SK-N-SH treated with all-trans-retinoic acid at 6 μM for 48 hours (cell line): ENCODE measurements at regions not wholly inside any gene's neighbourhood (a gene's known extent, or its start where the extent isn't known, plus 50 kb on each side); places are given as distances from the start of the nearest gene placed in this dataset.

Experiments used
- ATAC-seq: fragments of 200-7000 bp; cut with Tn5 transposase; 3 replicates; pipeline ENCODE4 v1.9.1; 2020; ENCODE audit warnings: mild to moderate bottlenecking, moderate library complexity
- ARNTL ChIP-seq: fragments of 450-650 bp; formaldehyde crosslinking; IDR thresholded peaks from 2 replicates; pipeline ENCODE4 v1.5.0; 2020; ENCODE audit warnings: low read depth, mild to moderate bottlenecking, moderate library complexity, borderline replicate concordance
- BACH2 ChIP-seq: fragments of 250-450 bp; sonication (Bioruptor Pico); IDR thresholded peaks from 2 replicates; pipeline ENCODE4 v1.9.0; 2021; ENCODE audit warnings: mild to moderate bottlenecking, borderline replicate concordance
- CREB5 ChIP-seq: fragments of 250-450 bp; sonication (Bioruptor Pico); IDR thresholded peaks from 2 replicates; pipeline ENCODE4 v1.5.1; 2020; ENCODE audit warnings: low read depth, mild to moderate bottlenecking, moderate library complexity
- CSDC2 ChIP-seq: fragments of 250-450 bp; sonication (Bioruptor Pico); IDR thresholded peaks from 2 replicates; pipeline ENCODE4 v1.5.0; 2020; ENCODE audit warnings: mild to moderate bottlenecking, moderate library complexity
- ESRRG ChIP-seq: fragments of 250-450 bp; sonication (Bioruptor Pico); IDR thresholded peaks from 2 replicates; pipeline ENCODE4 v1.6.1; 2021; ENCODE audit warnings: mild to moderate bottlenecking
- GLIS3 ChIP-seq: fragments of 250-450 bp; sonication (Bioruptor Pico); IDR thresholded peaks from 2 replicates; pipeline ENCODE4 v1.5.0; 2020; ENCODE audit warnings: mild to moderate bottlenecking, moderate library complexity
- OSR1 ChIP-seq: fragments of 250-450 bp; sonication (Bioruptor Pico); IDR thresholded peaks from 2 replicates; pipeline ENCODE4 v1.8.0; 2022; ENCODE audit warnings: moderate library complexity, mild to moderate bottlenecking, inconsistent platforms
- PATZ1 ChIP-seq: fragments of 250-450 bp; sonication (Bioruptor Pico); IDR thresholded peaks from 2 replicates; pipeline ENCODE4 v1.8.0; 2020; ENCODE audit warnings: mild to moderate bottlenecking, moderate library complexity, borderline replicate concordance
- PPARA ChIP-seq: fragments of 250-450 bp; sonication (Bioruptor Pico); IDR thresholded peaks from 2 replicates; pipeline ENCODE4 v1.5.0; 2020; ENCODE audit warnings: mild to moderate bottlenecking, borderline replicate concordance
- RARB ChIP-seq: fragments of 250-450 bp; sonication (Bioruptor Pico); IDR thresholded peaks from 2 replicates; pipeline ENCODE4 v1.8.0; 2021; ENCODE audit warnings: mild to moderate bottlenecking, moderate library complexity
- SNAI2 ChIP-seq: fragments of 250-450 bp; sonication (Bioruptor Pico); IDR thresholded peaks from 2 replicates; pipeline ENCODE4 v1.5.0; 2020; ENCODE audit warnings: mild to moderate bottlenecking, moderate library complexity
- TCF4 ChIP-seq: fragments of 250-450 bp; sonication (Bioruptor Pico); IDR thresholded peaks from 2 replicates; pipeline ENCODE4 v1.8.0; 2021; ENCODE audit warnings: mild to moderate bottlenecking, moderate library complexity, borderline replicate concordance
- TOX ChIP-seq: fragments of 250-450 bp; sonication (Bioruptor Pico); IDR thresholded peaks from 2 replicates; pipeline ENCODE4 v1.8.0; 2021; ENCODE audit warnings: mild to moderate bottlenecking, moderate library complexity, borderline replicate concordance
- ZC3H10 ChIP-seq: fragments of 250-450 bp; sonication (Bioruptor Pico); IDR thresholded peaks from 2 replicates; pipeline ENCODE4 v1.5.1; 2021; ENCODE audit warnings: mild to moderate bottlenecking, moderate library complexity
- ZFP3 ChIP-seq: fragments of 250-450 bp; sonication (Bioruptor Pico); IDR thresholded peaks from 2 replicates; pipeline ENCODE4 v1.5.0; 2020; ENCODE audit warnings: mild to moderate bottlenecking, moderate library complexity
- ZFP30 ChIP-seq: fragments of 450-650 bp; formaldehyde crosslinking; IDR thresholded peaks from 2 replicates; pipeline ENCODE4 v1.5.0; 2022; ENCODE audit warnings: mild to moderate bottlenecking, moderate library complexity
- ZNF565 ChIP-seq: fragments of 450-650 bp; formaldehyde crosslinking; conservative IDR thresholded peaks from 2 replicates; pipeline ENCODE4 v1.5.0; 2020; ENCODE audit warnings: low read depth, mild to moderate bottlenecking, moderate library complexity
- ZNF70 ChIP-seq: fragments of 450-650 bp; formaldehyde crosslinking; IDR thresholded peaks from 2 replicates; pipeline ENCODE4 v1.5.0; 2020; ENCODE audit warnings: mild to moderate bottlenecking, moderate library complexity
- TF ChIP-seq, protein P1 (sequence below): fragments of 250-450 bp; sonication (Bioruptor Pico); IDR thresholded peaks from 2 replicates; pipeline ENCODE4 v1.5.1; 2021; ENCODE audit warnings: mild to moderate bottlenecking, moderate library complexity
- TF ChIP-seq, protein P2 (sequence below): fragments of 250-450 bp; sonication (Bioruptor Pico); IDR thresholded peaks from 2 replicates; pipeline ENCODE4 v1.8.0; 2021; ENCODE audit warnings: low read depth, mild to moderate bottlenecking, moderate library complexity, borderline replicate concordance
- TF ChIP-seq, protein P3 (sequence below): fragments of 250-450 bp; sonication (Bioruptor Pico); IDR thresholded peaks from 2 replicates; pipeline ENCODE4 v1.5.0; 2020; ENCODE audit warnings: mild to moderate bottlenecking, moderate library complexity

- no peak for ATAC-seq
- TF ChIP-seq ZFP30 (CRISPR knock-in tag) (no peak), OSR1 (no peak), CSDC2 (CRISPR knock-in tag) (no peak), ESRRG (CRISPR knock-in tag) (no peak), ARNTL (CRISPR knock-in tag) (no peak)
- TF ChIP-seq, all 23 proteins: peak for 0
Observed at GRCh38 chr18:39497821-39498220, 1932.2 kb upstream of the CELF4 start.

DNA sequence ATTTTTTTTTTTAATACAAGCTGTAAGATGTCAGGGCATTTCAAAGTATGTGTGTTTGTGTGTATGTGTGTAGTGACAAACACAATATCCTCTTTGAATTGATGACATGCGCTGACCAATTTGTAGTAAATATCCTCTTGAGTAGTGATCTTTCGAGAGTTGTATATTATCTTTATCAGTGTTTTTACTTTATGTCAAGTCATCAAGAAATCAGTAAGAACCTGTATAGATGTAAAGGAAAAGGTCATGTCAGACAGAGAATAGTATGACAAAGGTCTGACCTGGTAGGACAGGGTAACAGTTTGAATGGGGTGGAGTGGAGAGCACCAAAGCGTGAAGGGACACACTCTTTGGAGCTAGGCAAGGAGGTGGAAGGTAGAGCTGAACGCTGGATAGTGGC lies 1931.4 kb upstream of the CELF4 start:
- no peak for ATAC-seq
- no peak for TF ChIP-seq ESRRG (CRISPR knock-in tag)
- TF ChIP-seq ZC3H10 (CRISPR knock-in tag): no peak
- no peak for TF ChIP-seq GLIS3 (CRISPR knock-in tag)
- TF ChIP-seq SNAI2: no peak
- TF ChIP-seq TOX (CRISPR knock-in tag): no peak
- TF ChIP-seq CREB5 (CRISPR knock-in tag): no peak
- TF ChIP-seq ZNF565 (CRISPR knock-in tag): no peak
- TF ChIP-seq OSR1: no peak
- TF ChIP-seq, protein P1, sequence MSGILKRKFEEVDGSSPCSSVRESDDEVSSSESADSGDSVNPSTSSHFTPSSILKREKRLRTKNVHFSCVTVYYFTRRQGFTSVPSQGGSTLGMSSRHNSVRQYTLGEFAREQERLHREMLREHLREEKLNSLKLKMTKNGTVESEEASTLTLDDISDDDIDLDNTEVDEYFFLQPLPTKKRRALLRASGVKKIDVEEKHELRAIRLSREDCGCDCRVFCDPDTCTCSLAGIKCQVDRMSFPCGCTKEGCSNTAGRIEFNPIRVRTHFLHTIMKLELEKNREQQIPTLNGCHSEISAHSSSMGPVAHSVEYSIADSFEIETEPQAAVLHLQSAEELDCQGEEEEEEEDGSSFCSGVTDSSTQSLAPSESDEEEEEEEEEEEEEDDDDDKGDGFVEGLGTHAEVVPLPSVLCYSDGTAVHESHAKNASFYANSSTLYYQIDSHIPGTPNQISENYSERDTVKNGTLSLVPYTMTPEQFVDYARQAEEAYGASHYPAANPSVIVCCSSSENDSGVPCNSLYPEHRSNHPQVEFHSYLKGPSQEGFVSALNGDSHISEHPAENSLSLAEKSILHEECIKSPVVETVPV (CRISPR knock-in tag): no peak
- no peak for TF ChIP-seq TCF4 (CRISPR knock-in tag)
- TF ChIP-seq RARB: no peak
- TF ChIP-seq PATZ1: no peak
- TF ChIP-seq, protein P2, sequence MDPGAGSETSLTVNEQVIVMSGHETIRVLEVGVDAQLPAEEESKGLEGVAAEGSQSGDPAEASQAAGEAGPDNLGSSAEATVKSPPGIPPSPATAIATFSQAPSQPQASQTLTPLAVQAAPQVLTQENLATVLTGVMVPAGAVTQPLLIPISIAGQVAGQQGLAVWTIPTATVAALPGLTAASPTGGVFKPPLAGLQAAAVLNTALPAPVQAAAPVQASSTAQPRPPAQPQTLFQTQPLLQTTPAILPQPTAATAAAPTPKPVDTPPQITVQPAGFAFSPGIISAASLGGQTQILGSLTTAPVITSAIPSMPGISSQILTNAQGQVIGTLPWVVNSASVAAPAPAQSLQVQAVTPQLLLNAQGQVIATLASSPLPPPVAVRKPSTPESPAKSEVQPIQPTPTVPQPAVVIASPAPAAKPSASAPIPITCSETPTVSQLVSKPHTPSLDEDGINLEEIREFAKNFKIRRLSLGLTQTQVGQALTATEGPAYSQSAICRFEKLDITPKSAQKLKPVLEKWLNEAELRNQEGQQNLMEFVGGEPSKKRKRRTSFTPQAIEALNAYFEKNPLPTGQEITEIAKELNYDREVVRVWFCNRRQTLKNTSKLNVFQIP: no peak
- no peak for TF ChIP-seq PPARA
- no peak for TF ChIP-seq CSDC2 (CRISPR knock-in tag)
- TF ChIP-seq ZFP3 (CRISPR knock-in tag): no peak
- TF ChIP-seq ARNTL (CRISPR knock-in tag): no peak
- TF ChIP-seq ZNF70 (CRISPR knock-in tag): no peak
- no peak for TF ChIP-seq BACH2
- TF ChIP-seq, all 23 proteins: peak for 0

- no peak for TF ChIP-seq ZNF565 (CRISPR knock-in tag)
- ATAC-seq: no peak
Observed at GRCh38 chr18:39494211-39494896, 1928.8 kb upstream of the CELF4 start.

DNA sequence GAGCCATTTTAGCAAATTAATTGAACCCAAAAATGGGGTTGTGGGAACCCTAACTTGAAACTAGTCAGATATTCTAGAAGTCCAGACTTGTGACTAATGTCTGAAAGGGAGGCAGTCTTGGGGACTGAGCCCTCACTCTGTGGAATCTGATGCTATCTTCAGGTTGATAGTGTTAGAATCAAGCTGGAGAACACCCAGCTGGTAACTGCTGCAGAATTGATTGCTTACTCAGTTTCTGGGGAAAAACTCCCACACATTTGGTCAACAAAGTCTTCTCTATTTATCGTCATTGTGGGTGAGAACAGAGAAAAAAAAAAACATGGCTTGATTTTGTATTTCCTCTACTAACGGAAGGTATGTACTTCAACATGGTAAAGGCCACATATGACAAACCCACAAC lies 1925.8 kb upstream of the CELF4 start:
- no peak for TF ChIP-seq RARB
- TF ChIP-seq GLIS3 (CRISPR knock-in tag): no peak
- TF ChIP-seq BACH2: no peak
- no peak for TF ChIP-seq ESRRG (CRISPR knock-in tag)

GRCh38 chr18:39489431-39489830 lies 1923.8 kb upstream of the CELF4 start:
- ATAC-seq: no peak
- TF ChIP-seq ZNF70 (CRISPR knock-in tag): no peak
- TF ChIP-seq CSDC2 (CRISPR knock-in tag): no peak
- TF ChIP-seq, protein P3, sequence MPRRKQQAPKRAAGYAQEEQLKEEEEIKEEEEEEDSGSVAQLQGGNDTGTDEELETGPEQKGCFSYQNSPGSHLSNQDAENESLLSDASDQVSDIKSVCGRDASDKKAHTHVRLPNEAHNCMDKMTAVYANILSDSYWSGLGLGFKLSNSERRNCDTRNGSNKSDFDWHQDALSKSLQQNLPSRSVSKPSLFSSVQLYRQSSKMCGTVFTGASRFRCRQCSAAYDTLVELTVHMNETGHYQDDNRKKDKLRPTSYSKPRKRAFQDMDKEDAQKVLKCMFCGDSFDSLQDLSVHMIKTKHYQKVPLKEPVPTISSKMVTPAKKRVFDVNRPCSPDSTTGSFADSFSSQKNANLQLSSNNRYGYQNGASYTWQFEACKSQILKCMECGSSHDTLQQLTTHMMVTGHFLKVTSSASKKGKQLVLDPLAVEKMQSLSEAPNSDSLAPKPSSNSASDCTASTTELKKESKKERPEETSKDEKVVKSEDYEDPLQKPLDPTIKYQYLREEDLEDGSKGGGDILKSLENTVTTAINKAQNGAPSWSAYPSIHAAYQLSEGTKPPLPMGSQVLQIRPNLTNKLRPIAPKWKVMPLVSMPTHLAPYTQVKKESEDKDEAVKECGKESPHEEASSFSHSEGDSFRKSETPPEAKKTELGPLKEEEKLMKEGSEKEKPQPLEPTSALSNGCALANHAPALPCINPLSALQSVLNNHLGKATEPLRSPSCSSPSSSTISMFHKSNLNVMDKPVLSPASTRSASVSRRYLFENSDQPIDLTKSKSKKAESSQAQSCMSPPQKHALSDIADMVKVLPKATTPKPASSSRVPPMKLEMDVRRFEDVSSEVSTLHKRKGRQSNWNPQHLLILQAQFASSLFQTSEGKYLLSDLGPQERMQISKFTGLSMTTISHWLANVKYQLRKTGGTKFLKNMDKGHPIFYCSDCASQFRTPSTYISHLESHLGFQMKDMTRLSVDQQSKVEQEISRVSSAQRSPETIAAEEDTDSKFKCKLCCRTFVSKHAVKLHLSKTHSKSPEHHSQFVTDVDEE (CRISPR knock-in tag): no peak
- TF ChIP-seq TCF4 (CRISPR knock-in tag): no peak
- TF ChIP-seq PPARA: no peak
- TF ChIP-seq, protein P1 (CRISPR knock-in tag): no peak
- TF ChIP-seq, protein P2: no peak
- TF ChIP-seq ZNF565 (CRISPR knock-in tag): no peak
- TF ChIP-seq GLIS3 (CRISPR knock-in tag): no peak
- TF ChIP-seq ARNTL (CRISPR knock-in tag): no peak
- no peak for TF ChIP-seq SNAI2
- no peak for TF ChIP-seq TOX (CRISPR knock-in tag)
- TF ChIP-seq ZC3H10 (CRISPR knock-in tag): no peak

More for the DNA sequence above, 1925.8 kb upstream of the CELF4 start:
- no peak for ATAC-seq
